T1000 (cell line): ENCODE measurements at regions not wholly inside any gene's neighbourhood (a gene's known extent, or its start where the extent isn't known, plus 50 kb on each side); places are given as distances from the start of the nearest gene placed in this dataset.

Source experiments
- DNase-seq: peaks from one replicate; lab custom pipeline; 2025; ENCODE audit warnings: mixed read lengths; lab: John Stamatoyannopoulos, UW

GRCh38 chr16:5533321-5533888, 435.8 kb upstream of the EEF2KMT start:
- DNase-seq = no peak

DNA sequence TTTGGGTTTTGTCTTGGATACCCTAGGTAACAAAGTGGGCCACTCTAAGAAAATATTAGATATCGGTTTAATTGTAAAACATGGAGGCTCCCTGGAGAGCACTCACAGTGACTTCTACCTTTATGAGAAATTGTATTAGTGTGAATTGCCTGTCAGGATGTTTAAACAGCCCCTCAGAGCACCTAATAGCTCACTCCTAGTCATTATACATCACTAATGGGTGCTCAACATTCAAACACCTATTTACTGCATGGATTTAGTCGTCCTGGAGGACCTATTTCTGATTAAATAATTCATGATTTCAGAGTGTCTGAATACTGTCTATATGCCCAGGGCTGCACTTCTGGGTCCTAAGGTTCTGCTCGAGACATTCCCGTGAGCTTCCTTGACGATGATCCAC, 430.2 kb upstream of the EEF2KMT start:
- DNase-seq = no peak

- no peak for DNase-seq
Observed at GRCh38 chr16:5526826-5527225, 429.2 kb upstream of the EEF2KMT start.

- no peak for DNase-seq
Observed at GRCh38 chr16:5523829-5524228, 426.2 kb upstream of the EEF2KMT start.

DNA sequence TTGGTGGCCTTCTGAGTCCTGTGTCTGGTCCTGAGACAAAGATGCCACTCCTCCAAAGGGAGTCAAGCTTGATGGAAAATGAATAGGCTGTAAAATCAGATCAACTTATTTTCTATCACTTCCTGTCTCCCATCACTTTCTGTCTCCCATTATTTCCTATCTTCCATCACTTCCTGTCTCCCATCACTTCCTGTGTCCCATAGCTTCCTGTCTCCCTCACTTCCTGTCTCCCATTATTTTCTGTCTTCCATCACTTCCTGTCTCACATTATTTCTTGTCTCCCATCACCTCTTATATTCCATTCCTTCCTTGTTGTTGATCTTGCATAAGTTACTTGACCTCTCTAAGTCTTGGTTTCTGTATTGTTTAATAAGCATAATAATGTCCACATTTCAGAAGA, 418.5 kb upstream of the EEF2KMT start:
- no peak for DNase-seq

GRCh38 chr16:5512014-5512413, 414.4 kb upstream of the EEF2KMT start:
- DNase-seq = no peak

GRCh38 chr16:5510819-5511370, 413.3 kb upstream of the EEF2KMT start:
- no peak for DNase-seq

DNA sequence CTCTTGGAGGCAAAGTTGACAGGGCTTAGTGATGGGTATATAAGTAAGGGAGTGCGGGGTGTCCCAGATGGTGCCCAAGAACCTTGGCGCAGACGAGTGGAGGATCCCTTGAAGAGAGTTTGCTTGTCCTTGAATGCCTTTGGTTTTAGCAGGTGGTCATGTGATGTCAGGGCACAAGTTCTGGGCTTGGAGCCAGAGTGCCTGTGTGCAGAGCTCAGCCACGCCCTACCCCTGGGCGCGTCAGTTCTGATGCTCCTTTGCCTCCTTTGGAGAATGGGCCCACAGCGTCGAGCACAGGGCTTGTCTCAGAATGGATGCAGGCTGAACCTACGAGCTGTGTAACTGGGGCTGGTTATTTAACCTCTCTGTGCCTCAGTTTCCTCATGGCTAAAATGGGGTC, 412.2 kb upstream of the EEF2KMT start:
- DNase-seq = no peak

GRCh38 chr16:5509336-5509735, 411.7 kb upstream of the EEF2KMT start:
- no peak for DNase-seq

GRCh38 chr16:5508371-5508770, 410.8 kb upstream of the EEF2KMT start:
- DNase-seq = no peak

DNA sequence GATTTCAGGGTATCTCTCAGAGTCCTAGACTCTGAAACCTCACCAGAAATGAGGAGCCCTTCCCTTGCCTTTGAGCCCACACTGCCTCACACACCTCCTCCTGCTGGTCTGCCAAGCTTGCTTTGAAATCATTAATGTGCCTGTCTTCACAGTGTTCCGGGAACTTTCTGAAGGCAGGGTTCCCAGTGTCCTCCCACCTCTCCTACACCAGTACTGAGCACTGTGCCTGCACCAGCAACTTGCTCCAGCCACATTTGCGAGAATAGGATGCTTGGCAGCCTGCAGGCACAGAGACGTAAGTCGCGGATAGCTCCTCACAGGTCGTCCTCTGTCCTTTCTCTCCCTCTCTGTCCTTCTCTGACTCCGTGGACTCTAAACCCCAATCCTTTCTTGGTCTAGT, 408.4 kb upstream of the EEF2KMT start:
- no peak for DNase-seq

DNA sequence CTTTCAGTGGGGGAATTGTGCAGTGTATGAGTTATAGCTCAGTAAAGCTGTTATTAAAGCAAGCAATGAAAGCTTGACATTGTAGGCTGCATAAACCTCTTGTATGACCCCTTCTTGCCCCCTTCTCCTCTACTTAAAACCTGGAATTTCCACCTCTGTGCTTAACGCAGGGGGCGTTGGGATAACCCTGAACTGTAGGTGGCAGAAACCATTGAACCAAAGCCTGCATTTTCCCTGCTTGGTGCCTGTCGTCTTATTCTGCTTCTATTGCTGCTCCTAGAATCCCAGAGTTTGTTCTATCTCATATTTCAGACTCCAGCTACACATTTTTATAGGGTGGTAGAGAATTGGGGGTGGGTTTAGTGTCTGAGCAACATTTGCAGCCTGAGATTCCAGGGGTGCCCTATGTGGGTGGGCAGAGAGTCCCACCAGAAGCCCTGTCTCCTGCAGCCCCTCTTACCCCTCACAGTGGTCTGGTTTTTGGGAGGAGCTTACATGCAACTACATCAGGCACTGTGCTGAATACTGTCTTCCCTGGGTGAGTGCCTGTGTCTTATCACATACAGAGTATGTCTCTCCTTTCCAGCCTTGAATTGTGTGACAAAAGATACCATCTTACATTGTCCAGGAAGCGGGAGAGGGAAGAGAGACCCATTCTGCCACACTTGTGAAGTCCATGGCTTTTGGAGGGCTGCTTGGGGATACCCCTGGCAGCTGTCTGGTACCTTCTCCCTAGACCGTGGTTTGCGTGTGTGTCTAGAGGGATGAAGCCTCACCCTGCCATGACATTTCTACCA, 407.7 kb upstream of the EEF2KMT start:
- no peak for DNase-seq

- DNase-seq = no peak
Observed at GRCh38 chr16:5504064-5504781, 406.6 kb upstream of the EEF2KMT start.

DNA sequence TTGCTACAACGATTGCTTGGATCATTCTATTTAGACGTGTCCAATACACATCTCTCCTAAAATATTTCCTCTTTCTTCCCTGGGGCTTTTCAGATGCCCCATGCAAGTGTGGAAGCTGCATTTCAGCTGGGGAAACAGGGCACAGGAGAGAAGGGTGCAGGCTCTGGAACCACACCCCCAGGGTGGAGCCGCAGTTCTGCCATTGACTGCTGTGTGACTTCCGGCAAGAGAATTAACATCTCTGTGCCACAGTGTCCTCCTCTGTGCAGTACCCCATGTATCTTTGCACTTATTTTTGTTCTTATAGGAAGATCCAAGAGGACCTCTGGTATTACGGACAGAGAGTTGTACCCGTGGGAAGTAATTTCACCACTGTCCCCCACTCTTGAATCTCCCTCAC, 405.3 kb upstream of the EEF2KMT start:
- DNase-seq = no peak

- DNase-seq = no peak
Observed at GRCh38 chr16:5502467-5502869, 404.9 kb upstream of the EEF2KMT start.

DNA sequence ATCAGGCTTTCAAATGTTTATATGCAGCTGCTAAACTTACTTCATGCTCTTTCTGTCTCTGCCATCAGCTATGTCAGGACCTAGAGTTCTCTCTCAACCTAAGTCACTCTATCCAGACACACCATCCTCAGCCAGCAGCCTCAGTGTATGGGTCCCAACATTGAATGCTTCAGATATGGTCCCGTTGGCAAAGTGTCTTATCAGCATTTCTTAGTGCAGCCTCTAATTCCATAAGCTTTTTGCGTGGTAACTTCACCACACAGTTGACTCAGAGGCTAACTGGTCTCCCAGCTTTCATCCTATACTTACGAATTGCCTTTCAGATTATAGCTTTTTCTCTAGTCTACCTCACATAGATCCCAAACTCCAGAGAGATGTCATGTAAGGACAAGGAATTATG, 402.9 kb upstream of the EEF2KMT start:
- no peak for DNase-seq

DNA sequence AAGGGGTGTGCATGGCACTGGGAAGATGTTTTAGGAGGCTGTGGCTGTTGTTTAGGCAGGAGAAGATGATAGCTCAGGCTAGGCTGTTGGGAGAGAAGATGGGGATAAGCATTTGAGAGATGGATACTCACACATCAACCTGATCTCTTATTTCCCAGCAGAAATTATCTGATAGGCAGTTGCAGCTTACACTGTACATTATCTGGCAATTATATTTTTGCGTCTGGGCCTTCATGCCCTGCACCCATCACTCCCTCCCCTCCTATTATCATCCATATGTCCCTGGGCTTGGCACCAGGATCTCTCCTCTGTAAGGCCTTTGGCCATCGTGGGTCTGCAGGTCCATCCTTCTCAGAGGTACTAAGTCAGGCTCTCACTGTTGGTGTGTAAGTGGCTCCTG, 401.0 kb upstream of the EEF2KMT start:
- no peak for DNase-seq

- DNase-seq = no peak
Observed at GRCh38 chr16:5496013-5496412, 398.4 kb upstream of the EEF2KMT start.

GRCh38 chr16:5490499-5490898, 392.9 kb upstream of the EEF2KMT start:
- no peak for DNase-seq

DNA sequence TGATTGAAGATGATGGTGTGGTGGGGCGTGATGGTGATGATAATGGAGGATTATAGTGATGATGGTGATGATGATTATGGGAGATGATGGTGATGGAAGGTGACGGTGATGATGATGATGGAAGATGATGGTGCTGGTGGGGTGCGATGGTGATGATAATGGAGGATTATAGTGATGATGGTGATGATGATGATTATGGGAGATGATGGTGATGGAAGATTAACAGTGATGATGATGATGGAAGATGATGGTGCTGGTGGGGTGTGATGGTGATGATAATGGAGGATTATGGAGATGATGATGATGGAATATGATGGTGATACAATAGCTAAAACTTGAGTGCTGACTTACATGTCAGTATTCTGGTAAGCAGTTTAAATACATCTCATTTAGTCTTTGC, 391.0 kb upstream of the EEF2KMT start:
- DNase-seq = no peak

DNA sequence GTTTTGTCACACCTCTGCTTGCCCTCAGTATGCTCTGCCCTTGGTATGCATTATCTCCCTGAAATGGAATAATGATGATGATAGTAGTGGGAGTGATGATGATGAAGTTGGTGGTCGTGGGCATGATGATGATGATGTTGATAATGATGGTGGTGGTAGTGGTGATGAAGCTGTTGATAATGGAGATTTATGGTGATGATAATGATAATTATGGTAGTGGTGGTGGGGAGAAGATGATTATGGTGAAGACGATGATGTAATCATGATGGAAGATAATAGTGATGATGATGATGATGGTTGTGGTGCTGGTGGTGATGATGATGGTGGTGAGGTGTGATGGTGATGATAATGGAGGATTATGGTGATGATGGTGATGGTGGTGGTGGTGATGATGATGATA, 390.1 kb upstream of the EEF2KMT start:
- DNase-seq = no peak

DNA sequence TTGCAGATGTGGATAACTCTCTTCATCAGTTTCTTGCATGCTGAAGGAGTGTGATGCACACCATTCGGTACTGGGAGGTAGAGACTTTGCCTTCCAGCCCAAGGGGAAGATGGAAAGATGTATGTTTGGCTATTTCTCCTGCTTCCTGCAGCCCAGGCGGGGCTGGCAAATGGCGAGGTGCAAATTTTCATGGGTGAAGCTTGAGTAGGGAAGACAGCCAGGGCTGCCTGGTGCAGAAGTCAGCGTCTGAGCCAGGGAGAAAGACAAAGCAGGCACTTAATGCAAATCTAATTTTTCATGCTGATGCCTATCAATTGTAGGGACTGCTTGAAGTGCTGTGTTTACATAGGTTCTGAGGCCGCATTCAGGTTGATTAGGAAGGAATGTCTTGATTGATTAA, 384.7 kb upstream of the EEF2KMT start:
- DNase-seq = no peak
